ENCODE measurements at regions not wholly inside any gene's neighbourhood (a gene's known extent, or its start where the extent isn't known, plus 50 kb on each side); places are given as distances from the start of the nearest gene placed in this dataset.

DNA sequence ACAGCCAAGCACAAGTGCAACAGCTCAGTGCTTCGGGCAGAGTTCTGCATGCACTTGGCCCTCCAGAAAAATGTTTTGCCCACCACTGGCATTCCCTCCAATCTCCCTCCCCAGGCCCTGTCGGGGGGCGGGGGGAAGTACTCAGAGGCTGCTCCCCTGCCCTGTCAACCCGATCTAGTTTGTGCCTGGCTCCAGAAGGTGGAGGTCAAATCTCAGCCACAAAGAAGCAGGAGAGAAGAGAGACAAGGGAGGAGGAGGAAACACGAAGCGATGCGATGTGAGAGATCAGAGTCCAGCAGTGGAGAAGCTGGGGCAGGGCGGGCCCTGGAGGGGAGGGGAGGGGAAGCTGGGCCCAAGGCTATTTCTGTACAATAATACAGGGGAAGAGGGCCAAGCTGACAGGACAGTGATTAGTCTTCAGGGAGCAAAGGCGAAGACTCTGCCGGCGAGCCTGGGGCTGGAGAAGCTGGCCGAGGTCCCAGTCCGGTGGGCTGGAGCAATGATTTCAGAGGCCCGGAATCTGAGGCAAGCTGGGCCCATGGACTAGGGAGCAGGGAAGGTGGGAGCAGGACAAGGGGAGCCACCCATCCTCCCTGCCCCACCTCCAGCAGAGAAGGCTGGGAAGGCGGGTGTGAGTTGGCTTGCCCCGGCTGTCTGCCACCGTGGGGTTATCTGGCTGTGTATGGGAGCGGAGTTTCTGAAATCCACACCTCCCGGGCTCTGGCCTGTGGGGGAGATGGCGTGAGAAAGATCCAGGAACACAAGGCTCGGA is 167.1 kb downstream of the EFNB1 start:
- Histone ChIP-seq H3K27ac (replicated peaks) (no peak overlapping the region), H3K27me3 (ENCODE audit: insufficient read depth, poor library complexity, severe bottlenecking) (no peaks in the 10 kb centered on the region), H3K4me3 (replicated peaks; ENCODE audit: insufficient read depth, low read length) (no peak overlapping the region)
- DNase-seq (ENCODE audit: low read depth in 1 of 2, low spot score in 1 of 2): no peak
- no peak for TF ChIP-seq POLR2AphosphoS5 (IDR thresholded peaks at IDR 0.05; ENCODE audit: low read depth)
- TF ChIP-seq SPI1 (IDR thresholded peaks at IDR 0.05; ENCODE audit: borderline replicate concordance, low read depth): no peak

DNA sequence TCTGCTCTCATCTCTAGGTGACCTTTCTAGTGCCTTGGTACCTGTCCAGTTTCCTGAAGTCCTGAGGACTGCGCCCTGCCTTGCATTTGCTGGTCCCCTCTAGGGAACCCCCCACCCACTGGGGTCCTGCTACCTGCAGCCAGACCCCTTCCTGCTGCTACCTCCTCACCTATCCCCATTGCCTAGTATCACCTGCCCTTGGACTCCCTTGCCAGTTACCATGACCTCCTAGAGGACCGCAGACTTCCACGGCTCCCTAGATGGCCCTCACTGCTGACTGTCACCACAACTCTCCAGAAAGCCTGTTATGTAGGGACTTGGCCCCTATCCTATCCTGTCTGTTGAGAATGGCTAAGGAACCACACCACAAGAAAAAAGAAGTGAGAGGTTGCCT is 166.6 kb downstream of the EFNB1 start:
- DNase-seq (ENCODE audit: low read depth in 1 of 2, low spot score in 1 of 2): no peak
- H3K27ac ChIP-seq (replicated peaks): no peak overlapping the region; the same call in 1 of the 2 replicates
- TF ChIP-seq GABPA (IDR thresholded peaks at IDR 0.05; ENCODE audit: low read depth) (no peak), POLR2AphosphoS5 (IDR thresholded peaks at IDR 0.05; ENCODE audit: low read depth) (no peak), SPI1 (IDR thresholded peaks at IDR 0.05; ENCODE audit: borderline replicate concordance, low read depth) (no peak)
- TF ChIP-seq, protein P1, sequence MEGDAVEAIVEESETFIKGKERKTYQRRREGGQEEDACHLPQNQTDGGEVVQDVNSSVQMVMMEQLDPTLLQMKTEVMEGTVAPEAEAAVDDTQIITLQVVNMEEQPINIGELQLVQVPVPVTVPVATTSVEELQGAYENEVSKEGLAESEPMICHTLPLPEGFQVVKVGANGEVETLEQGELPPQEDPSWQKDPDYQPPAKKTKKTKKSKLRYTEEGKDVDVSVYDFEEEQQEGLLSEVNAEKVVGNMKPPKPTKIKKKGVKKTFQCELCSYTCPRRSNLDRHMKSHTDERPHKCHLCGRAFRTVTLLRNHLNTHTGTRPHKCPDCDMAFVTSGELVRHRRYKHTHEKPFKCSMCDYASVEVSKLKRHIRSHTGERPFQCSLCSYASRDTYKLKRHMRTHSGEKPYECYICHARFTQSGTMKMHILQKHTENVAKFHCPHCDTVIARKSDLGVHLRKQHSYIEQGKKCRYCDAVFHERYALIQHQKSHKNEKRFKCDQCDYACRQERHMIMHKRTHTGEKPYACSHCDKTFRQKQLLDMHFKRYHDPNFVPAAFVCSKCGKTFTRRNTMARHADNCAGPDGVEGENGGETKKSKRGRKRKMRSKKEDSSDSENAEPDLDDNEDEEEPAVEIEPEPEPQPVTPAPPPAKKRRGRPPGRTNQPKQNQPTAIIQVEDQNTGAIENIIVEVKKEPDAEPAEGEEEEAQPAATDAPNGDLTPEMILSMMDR (IDR thresholded peaks at IDR 0.05; ENCODE audit: insufficient read depth, low read length): no peak
- TF ChIP-seq, protein P2, sequence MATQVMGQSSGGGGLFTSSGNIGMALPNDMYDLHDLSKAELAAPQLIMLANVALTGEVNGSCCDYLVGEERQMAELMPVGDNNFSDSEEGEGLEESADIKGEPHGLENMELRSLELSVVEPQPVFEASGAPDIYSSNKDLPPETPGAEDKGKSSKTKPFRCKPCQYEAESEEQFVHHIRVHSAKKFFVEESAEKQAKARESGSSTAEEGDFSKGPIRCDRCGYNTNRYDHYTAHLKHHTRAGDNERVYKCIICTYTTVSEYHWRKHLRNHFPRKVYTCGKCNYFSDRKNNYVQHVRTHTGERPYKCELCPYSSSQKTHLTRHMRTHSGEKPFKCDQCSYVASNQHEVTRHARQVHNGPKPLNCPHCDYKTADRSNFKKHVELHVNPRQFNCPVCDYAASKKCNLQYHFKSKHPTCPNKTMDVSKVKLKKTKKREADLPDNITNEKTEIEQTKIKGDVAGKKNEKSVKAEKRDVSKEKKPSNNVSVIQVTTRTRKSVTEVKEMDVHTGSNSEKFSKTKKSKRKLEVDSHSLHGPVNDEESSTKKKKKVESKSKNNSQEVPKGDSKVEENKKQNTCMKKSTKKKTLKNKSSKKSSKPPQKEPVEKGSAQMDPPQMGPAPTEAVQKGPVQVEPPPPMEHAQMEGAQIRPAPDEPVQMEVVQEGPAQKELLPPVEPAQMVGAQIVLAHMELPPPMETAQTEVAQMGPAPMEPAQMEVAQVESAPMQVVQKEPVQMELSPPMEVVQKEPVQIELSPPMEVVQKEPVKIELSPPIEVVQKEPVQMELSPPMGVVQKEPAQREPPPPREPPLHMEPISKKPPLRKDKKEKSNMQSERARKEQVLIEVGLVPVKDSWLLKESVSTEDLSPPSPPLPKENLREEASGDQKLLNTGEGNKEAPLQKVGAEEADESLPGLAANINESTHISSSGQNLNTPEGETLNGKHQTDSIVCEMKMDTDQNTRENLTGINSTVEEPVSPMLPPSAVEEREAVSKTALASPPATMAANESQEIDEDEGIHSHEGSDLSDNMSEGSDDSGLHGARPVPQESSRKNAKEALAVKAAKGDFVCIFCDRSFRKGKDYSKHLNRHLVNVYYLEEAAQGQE (IDR thresholded peaks at IDR 0.05; ENCODE audit: insufficient replicate concordance, low read depth): no peak

DNA sequence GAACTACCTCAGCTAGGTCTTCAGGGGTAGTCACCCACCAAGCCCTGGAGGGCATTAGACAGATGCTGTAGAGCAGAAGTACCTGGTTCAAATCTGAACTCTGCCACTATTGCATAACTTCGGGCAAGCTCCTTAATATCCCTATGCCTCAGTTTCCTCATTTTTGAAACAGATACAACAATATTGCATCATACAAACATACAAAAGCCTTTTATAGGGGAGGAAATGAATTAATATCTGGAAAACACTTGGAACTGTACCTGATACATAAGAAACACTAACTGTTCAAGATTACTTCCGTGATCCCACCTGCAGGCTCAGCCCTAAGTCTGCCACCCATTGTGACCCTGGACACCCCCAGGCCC is 166.1 kb downstream of the EFNB1 start:
- no peaks in the 10 kb centered on the region for H3K27me3 ChIP-seq (ENCODE audit: insufficient read depth, poor library complexity, severe bottlenecking)
- H3K27ac ChIP-seq (replicated peaks): no peak overlapping the region; the same call in 1 of the 2 replicates
- no peak overlapping the region for H3K4me3 ChIP-seq (replicated peaks; ENCODE audit: insufficient read depth, low read length)
- TF ChIP-seq SPI1 (IDR thresholded peaks at IDR 0.05; ENCODE audit: borderline replicate concordance, low read depth) (no peak), POLR2AphosphoS5 (IDR thresholded peaks at IDR 0.05; ENCODE audit: low read depth) (no peak), GABPA (IDR thresholded peaks at IDR 0.05; ENCODE audit: low read depth) (no peak)
- TF ChIP-seq, protein P2 (IDR thresholded peaks at IDR 0.05; ENCODE audit: insufficient replicate concordance, low read depth): no peak
- TF ChIP-seq, protein P1 (IDR thresholded peaks at IDR 0.05; ENCODE audit: insufficient read depth, low read length): no peak
- no peak for DNase-seq (ENCODE audit: low read depth in 1 of 2, low spot score in 1 of 2)

More for the DNA sequence above, 166.6 kb downstream of the EFNB1 start:
- Histone ChIP-seq H3K27me3 (ENCODE audit: insufficient read depth, poor library complexity, severe bottlenecking) (no peaks in the 10 kb centered on the region), H3K4me3 (replicated peaks; ENCODE audit: insufficient read depth, low read length) (no peak overlapping the region)

DNA sequence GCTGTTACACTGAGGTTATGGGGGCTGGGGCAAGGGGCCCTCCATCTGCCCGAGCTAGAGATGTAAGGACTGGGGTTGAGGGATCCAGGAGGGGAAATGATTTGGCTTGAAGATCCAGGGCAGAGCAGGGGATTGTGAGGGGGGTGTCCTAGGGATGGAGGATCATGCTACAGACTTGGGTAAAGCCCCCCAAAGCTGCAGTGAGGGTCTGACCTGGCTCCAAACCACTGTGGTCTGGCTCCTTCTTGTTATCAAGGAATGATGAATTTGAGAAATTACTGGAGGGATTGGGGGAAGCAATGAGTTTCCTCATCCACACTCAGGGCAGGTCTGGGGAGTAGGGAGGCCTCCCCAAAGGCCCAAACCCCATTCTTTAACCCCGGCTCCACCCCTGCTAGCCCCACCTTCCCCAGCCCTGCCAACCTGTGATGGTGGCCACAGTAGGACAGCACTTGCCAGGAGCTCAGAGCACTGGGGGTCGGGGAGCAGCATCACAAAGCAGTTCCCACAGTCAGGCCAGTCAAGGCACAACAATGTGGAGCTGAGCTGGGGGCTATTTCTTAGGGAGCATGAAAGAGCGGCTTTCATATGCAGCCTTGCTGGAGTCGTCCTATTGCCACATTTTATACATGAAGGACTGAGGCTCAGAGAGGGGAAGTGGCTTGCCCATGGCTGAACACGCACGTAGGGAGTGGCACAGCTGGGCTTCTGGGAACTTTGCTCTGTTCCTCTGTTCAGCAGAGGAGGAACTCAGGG is 165.5 kb downstream of the EFNB1 start:
- H3K27ac ChIP-seq (replicated peaks): peak overlapping the region; percentile 39; the same call in 1 of the 2 replicates
- TF ChIP-seq GABPA (IDR thresholded peaks at IDR 0.05; ENCODE audit: low read depth): no peak
- peak; percentile 89 for TF ChIP-seq SPI1 (IDR thresholded peaks at IDR 0.05; ENCODE audit: borderline replicate concordance, low read depth)
- no peaks in the 10 kb centered on the region for H3K27me3 ChIP-seq (ENCODE audit: insufficient read depth, poor library complexity, severe bottlenecking)
- no peak overlapping the region for H3K4me3 ChIP-seq (replicated peaks; ENCODE audit: insufficient read depth, low read length)
- peak; percentile 48 to 78 for DNase-seq (ENCODE audit: low read depth in 1 of 2, low spot score in 1 of 2)

All from HL-60 (cell line).